NCI-H2227 treated with DMSO at 0.1 percent for 48 hours (cell line): ENCODE measurements at regions not wholly inside any gene's neighbourhood (a gene's known extent, or its start where the extent isn't known, plus 50 kb on each side); places are given as distances from the start of the nearest gene placed in this dataset.

ENCODE experiments used
- DNase-seq: peaks from one replicate; lab custom pipeline; 2025; lab: John Stamatoyannopoulos, UW

DNA sequence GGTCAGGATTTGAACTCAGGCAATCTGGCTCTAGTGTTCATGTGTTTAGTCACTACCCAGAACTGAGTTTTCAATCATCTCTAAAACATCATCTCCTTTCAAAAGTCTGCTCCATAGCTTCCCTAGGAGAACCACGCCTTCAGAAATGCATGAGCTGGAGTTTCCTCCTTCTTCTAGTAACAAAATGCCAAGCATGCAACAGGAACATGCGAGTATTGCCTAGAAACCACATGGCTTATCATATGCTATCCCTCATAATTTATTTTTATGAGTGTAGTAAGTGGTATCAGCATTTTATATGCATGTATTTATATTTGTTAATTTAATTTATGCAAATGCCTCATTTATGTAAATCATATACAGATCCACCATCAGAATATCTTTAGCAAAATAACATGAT lies 170.9 kb downstream of the RAB11FIP2 start:
- no peak for DNase-seq

- DNase-seq: no peak
These were observed 170.5 kb downstream of the RAB11FIP2 start for GRCh38 chr10:117876210-117876609.

DNA sequence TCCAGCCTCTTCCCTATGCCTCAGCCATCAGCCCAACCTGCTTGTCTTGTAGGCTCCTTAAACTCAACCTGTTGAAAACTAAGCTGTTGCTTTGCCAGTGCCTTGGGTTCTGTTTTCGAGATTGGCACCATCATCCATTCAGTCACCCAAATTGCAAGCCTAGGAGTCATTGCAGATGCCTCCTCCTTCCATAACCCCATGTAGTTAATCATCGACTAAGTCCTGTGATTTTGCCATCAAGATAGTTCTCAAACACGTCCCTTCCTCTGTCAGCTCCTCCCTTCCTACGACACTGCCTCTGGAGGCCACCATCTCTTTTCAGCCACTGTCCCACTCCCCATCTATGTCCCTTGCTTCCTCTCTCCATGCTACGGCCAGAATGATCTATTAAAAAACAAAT lies 168.1 kb downstream of the RAB11FIP2 start:
- no peak for DNase-seq

DNA sequence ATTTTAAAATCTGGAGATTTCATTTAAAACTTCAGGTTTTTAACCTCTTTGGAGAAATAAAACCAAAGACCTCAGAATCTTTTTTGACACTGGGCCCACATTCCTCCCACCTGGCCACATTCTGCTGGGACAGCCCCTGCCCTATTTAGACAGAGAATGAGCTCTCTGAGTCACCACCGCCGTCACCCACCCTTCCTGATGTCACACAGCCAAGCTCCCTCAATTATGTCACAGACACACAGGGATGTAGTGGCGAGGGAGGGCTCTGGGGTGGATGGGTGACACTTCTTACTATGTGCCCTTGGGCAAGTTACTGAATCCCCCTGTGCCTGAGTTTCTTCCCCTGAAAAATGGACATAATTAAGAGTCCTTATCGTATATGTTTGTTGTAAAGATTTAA lies 162.6 kb downstream of the RAB11FIP2 start:
- DNase-seq: no peak

- no peak for DNase-seq
These were observed 162.1 kb downstream of the RAB11FIP2 start for GRCh38 chr10:117884592-117884991.

DNA sequence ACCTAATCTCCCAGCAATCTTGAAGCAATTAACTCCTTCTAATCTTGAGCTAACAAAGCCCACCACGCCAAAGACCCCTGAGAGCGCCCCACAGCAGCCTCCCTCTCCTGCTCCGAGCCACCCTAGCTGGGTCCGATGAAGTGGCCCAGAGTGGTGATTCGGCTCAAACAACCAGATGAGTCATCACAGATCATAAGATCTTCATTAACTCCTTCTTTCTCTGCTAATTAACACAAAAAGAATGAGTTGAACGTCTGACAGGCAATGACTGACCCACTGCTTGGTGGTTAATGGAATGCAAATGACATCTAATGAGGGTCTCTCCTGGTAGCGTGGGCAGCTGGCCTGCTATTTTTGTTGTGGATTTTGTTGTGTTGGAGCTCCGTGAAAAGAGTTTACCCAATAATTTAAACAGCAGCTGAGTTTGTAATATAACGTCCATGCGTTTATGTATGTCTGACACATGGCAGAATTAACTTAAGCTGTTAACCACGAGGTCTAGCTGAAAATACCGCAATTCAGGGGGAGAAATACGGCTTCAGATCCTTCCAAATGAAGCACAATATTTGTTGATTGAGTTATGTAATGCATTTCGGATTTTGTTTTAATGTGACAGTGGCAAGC lies 161.4 kb downstream of the RAB11FIP2 start:
- DNase-seq: no peak

- DNase-seq: no peak
These were observed 160.0 kb downstream of the RAB11FIP2 start for GRCh38 chr10:117886766-117887165.

DNA sequence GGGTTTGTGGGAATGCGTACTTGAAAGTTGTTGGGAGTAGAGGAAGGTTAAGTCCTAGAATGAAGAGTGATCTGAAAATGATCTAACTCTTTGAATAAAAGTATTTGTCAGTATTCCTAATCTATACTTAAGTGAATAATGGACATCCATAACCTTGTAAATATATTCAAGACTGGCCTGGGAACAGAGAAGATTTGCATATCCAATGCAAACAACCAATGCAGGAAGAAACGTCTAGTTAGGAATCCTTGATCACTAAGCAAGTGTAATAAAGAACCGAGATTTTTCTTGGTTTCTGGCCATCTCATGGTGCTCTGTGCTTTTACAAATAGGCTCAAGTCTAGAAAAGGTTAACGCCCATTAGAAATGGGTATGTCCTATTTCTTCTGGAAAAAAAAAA lies 157.1 kb downstream of the RAB11FIP2 start:
- DNase-seq: no peak

- no peak for DNase-seq
These were observed 154.0 kb downstream of the RAB11FIP2 start for GRCh38 chr10:117892681-117893220.

DNA sequence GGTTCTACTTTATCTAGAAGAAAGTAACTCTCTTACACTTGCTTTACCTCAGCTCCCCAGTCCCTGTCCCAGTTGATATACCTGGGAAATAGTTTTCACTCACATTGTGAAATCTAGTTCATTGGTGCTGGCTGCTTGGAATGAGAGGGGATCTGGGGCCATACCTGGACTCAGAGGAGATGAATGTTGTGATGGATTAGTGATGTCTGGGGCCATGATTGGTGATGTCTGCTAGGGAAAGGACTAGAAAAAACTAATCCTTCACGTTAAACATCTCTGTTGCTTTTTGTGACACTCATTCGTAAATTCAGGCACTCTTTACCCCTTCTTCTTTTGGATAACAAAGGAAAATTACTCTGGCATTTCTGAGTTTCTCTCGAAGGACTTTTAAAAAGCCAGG lies 152.4 kb downstream of the RAB11FIP2 start:
- no peak for DNase-seq

DNA sequence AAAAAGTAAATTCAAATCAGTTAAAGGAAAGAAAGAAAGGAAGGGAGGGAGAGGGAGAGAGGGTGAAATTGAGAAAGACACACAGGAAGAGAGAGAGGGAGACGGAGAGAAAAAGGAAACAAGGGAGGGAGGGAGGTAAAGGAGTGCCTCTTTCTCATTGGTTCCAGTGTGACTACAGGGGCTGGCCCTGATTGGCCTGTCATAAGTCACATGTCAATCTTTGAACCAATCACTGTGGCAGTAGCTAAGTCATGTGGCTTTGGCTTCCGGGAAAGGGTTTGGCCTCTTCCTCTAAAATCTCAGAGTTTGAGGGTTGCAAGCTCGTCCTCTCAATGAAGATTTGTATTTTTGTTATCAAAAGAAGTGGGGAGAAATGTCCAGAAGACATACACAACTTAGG lies 150.2 kb downstream of the RAB11FIP2 start:
- no peak for DNase-seq

GRCh38 chr10:117899181-117899683 lies 147.5 kb downstream of the RAB11FIP2 start:
- DNase-seq: no peak

- no peak for DNase-seq
These were observed 146.5 kb downstream of the RAB11FIP2 start for GRCh38 chr10:117900280-117900679.

GRCh38 chr10:117903854-117904253 lies 142.9 kb downstream of the RAB11FIP2 start:
- DNase-seq: no peak

DNA sequence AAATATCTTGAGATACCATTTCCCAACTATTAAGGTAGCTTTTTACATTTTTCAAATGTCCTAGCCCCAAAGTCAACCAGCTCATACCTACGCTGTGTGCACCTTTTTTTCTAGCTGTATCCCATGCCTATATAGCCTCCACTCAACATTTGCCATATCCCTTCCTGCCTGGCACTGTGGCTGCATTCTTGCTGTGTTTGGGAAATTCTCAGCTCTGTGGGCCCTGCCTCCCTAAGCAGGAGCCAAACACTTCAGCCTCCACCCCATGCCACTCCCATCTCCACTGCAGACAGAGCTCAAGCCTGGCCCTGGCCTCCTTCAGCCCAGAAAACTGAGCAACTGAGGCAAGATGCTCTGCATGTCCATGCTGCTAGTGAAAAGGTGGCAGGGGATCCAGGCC lies 141.3 kb downstream of the RAB11FIP2 start:
- DNase-seq: no peak

GRCh38 chr10:117911684-117912083 lies 135.1 kb downstream of the RAB11FIP2 start:
- DNase-seq: no peak

- DNase-seq: no peak
These were observed 132.4 kb downstream of the RAB11FIP2 start for GRCh38 chr10:117914334-117914733.

DNA sequence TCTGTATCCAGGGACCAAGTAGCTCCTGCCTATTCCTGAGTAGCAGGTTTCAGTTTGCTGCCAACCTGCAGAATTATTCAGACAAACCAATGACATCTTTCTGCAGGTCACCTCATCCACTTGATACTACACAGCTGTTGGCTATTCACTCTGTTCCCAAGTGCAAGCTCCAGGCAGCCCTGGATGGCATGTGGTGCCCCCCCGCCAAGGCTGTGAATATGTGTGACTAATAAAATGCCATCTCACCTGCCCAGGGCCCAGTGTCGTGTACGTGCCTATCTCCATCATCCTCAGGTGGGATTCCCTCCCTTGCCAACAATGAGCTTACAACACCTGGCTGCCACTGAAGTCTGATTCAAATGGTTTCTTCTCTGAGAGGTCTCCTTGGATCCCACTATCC lies 125.8 kb downstream of the RAB11FIP2 start:
- no peak for DNase-seq

- DNase-seq: no peak
These were observed 125.3 kb downstream of the RAB11FIP2 start for GRCh38 chr10:117921421-117921820.

DNA sequence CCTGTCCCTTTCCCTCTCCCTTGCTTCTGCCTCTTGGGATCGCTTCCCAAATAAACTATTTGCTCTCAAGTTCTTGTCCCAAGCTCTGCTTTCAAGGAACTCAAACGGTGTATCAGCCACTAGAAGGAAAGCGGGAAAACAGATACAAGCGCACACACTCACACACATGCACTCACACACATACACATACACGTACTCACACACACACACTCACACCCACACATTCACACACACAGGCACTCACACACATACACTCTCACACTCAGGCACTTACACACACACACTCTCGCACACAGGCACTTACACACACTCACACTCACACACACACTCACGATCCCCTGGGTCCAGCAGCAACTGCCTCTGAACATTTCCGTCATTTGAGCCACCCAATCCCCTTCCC lies 121.9 kb downstream of the RAB11FIP2 start:
- DNase-seq: no peak

GRCh38 chr10:117925369-117925768 lies 121.4 kb downstream of the RAB11FIP2 start:
- no peak for DNase-seq

- no peak for DNase-seq
These were observed 120.2 kb downstream of the RAB11FIP2 start for GRCh38 chr10:117926491-117926890.

DNA sequence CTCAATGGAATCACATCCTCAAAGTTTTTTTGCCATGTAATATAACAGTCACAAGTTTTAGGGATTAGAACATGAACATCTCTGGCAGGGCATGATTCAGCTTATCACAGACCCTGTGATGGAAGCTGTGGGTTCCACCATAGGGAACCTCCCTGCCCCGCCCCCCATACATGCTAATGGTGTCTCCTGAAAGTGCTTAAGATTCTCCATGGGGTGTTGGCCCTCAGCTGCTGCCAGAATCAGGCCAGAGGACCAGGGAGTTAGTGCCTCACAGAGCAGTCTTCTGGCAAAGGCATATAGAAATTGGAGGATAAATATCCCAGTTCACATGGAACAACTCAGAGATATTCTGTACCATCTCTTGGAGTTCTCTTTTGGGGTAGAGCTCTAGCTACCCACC lies 119.4 kb downstream of the RAB11FIP2 start:
- DNase-seq: no peak

DNA sequence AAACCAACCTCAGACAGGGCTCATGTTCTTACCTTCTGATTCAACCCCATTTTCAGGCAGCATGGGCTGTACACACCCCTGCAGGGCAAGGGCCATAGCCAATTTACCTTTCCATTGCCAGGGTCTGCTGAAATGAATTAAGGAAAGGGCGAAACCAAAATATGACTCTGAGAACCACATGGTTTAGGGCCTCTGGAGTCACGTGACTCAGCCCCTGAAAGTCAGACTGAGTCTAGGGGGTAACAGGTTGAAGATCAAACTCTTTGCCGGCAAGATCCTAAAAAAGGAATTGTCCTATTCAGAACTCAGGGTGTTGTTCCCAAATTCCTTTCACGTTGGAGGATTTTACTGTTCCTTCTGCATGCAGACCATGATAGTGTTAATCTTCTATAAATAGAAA lies 118.9 kb downstream of the RAB11FIP2 start:
- DNase-seq: no peak
